ENCODE measurements at regions not wholly inside any gene's neighbourhood (a gene's known extent, or its start where the extent isn't known, plus 50 kb on each side); places are given as distances from the start of the nearest gene placed in this dataset.

DNA sequence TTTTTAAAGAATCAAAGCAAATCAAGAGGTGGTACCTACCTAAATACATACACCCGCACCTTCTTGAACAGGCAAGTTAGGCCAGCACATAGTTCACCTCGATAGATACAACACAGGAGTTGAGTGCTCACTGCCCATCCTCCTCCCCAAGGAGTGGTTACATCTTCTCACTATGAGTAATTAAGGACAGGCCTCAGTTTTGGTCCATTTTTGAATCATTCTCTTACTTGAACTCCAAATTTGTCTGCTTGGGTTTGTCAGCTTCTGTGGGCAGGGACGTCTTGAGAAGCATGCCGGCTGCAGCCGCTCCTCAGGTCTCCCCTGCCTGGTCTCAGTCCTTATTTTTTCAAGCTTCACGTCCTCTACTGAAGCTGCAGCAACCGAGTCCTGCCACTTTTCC lies 190.6 kb upstream of the RBPJ start (continued):
- TF ChIP-seq, protein P1, sequence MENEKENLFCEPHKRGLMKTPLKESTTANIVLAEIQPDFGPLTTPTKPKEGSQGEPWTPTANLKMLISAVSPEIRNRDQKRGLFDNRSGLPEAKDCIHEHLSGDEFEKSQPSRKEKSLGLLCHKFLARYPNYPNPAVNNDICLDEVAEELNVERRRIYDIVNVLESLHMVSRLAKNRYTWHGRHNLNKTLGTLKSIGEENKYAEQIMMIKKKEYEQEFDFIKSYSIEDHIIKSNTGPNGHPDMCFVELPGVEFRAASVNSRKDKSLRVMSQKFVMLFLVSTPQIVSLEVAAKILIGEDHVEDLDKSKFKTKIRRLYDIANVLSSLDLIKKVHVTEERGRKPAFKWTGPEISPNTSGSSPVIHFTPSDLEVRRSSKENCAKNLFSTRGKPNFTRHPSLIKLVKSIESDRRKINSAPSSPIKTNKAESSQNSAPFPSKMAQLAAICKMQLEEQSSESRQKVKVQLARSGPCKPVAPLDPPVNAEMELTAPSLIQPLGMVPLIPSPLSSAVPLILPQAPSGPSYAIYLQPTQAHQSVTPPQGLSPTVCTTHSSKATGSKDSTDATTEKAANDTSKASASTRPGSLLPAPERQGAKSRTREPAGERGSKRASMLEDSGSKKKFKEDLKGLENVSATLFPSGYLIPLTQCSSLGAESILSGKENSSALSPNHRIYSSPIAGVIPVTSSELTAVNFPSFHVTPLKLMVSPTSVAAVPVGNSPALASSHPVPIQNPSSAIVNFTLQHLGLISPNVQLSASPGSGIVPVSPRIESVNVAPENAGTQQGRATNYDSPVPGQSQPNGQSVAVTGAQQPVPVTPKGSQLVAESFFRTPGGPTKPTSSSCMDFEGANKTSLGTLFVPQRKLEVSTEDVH (IDR thresholded peaks at IDR 0.05; ENCODE audit: low read depth, partially characterized antibody), result no peak
- TF ChIP-seq YBX1 (IDR thresholded peaks at IDR 0.05), result no peak
- TF ChIP-seq, protein P2, sequence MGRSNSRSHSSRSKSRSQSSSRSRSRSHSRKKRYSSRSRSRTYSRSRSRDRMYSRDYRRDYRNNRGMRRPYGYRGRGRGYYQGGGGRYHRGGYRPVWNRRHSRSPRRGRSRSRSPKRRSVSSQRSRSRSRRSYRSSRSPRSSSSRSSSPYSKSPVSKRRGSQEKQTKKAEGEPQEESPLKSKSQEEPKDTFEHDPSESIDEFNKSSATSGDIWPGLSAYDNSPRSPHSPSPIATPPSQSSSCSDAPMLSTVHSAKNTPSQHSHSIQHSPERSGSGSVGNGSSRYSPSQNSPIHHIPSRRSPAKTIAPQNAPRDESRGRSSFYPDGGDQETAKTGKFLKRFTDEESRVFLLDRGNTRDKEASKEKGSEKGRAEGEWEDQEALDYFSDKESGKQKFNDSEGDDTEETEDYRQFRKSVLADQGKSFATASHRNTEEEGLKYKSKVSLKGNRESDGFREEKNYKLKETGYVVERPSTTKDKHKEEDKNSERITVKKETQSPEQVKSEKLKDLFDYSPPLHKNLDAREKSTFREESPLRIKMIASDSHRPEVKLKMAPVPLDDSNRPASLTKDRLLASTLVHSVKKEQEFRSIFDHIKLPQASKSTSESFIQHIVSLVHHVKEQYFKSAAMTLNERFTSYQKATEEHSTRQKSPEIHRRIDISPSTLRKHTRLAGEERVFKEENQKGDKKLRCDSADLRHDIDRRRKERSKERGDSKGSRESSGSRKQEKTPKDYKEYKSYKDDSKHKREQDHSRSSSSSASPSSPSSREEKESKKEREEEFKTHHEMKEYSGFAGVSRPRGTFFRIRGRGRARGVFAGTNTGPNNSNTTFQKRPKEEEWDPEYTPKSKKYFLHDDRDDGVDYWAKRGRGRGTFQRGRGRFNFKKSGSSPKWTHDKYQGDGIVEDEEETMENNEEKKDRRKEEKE (IDR thresholded peaks at IDR 0.05), result no peak
- TF ChIP-seq, protein P3, sequence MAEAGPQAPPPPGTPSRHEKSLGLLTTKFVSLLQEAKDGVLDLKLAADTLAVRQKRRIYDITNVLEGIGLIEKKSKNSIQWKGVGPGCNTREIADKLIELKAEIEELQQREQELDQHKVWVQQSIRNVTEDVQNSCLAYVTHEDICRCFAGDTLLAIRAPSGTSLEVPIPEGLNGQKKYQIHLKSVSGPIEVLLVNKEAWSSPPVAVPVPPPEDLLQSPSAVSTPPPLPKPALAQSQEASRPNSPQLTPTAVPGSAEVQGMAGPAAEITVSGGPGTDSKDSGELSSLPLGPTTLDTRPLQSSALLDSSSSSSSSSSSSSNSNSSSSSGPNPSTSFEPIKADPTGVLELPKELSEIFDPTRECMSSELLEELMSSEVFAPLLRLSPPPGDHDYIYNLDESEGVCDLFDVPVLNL (IDR thresholded peaks at IDR 0.05; ENCODE audit: low read depth, low read length), result no peak
- no peak for TF ChIP-seq BRCA1 (IDR thresholded peaks at IDR 0.05; ENCODE audit: low read depth, low read length)
- TF ChIP-seq SRF (IDR thresholded peaks at IDR 0.05; ENCODE audit: low read depth in 2 of 2, low read length in 2 of 2), result peak in 1 of 2 experiments; percentile 72; a peak in 2 of 4 replicates
- TF ChIP-seq, protein P4, sequence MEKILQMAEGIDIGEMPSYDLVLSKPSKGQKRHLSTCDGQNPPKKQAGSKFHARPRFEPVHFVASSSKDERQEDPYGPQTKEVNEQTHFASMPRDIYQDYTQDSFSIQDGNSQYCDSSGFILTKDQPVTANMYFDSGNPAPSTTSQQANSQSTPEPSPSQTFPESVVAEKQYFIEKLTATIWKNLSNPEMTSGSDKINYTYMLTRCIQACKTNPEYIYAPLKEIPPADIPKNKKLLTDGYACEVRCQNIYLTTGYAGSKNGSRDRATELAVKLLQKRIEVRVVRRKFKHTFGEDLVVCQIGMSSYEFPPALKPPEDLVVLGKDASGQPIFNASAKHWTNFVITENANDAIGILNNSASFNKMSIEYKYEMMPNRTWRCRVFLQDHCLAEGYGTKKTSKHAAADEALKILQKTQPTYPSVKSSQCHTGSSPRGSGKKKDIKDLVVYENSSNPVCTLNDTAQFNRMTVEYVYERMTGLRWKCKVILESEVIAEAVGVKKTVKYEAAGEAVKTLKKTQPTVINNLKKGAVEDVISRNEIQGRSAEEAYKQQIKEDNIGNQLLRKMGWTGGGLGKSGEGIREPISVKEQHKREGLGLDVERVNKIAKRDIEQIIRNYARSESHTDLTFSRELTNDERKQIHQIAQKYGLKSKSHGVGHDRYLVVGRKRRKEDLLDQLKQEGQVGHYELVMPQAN (conservative IDR thresholded peaks at IDR 0.05), result no peak
- TF ChIP-seq, protein P5, sequence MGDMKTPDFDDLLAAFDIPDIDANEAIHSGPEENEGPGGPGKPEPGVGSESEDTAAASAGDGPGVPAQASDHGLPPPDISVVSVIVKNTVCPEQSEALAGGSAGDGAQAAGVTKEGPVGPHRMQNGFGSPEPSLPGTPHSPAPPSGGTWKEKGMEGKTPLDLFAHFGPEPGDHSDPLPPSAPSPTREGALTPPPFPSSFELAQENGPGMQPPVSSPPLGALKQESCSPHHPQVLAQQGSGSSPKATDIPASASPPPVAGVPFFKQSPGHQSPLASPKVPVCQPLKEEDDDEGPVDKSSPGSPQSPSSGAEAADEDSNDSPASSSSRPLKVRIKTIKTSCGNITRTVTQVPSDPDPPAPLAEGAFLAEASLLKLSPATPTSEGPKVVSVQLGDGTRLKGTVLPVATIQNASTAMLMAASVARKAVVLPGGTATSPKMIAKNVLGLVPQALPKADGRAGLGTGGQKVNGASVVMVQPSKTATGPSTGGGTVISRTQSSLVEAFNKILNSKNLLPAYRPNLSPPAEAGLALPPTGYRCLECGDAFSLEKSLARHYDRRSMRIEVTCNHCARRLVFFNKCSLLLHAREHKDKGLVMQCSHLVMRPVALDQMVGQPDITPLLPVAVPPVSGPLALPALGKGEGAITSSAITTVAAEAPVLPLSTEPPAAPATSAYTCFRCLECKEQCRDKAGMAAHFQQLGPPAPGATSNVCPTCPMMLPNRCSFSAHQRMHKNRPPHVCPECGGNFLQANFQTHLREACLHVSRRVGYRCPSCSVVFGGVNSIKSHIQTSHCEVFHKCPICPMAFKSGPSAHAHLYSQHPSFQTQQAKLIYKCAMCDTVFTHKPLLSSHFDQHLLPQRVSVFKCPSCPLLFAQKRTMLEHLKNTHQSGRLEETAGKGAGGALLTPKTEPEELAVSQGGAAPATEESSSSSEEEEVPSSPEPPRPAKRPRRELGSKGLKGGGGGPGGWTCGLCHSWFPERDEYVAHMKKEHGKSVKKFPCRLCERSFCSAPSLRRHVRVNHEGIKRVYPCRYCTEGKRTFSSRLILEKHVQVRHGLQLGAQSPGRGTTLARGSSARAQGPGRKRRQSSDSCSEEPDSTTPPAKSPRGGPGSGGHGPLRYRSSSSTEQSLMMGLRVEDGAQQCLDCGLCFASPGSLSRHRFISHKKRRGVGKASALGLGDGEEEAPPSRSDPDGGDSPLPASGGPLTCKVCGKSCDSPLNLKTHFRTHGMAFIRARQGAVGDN (IDR thresholded peaks at IDR 0.05), result no peak
- TF ChIP-seq TARDBP (IDR thresholded peaks at IDR 0.05; ENCODE audit: borderline replicate concordance), result peak; percentile 43; the same call in 1 of the 2 replicates
- no peak for TF ChIP-seq SUPT20H (IDR thresholded peaks at IDR 0.05; ENCODE audit: borderline replicate concordance, control insufficient read depth, low read depth, low read length)
- TF ChIP-seq PAX5 (IDR thresholded peaks at IDR 0.05; ENCODE audit: borderline replicate concordance, low read depth, low read length), result peak; percentile 95
- TF ChIP-seq, protein P6, sequence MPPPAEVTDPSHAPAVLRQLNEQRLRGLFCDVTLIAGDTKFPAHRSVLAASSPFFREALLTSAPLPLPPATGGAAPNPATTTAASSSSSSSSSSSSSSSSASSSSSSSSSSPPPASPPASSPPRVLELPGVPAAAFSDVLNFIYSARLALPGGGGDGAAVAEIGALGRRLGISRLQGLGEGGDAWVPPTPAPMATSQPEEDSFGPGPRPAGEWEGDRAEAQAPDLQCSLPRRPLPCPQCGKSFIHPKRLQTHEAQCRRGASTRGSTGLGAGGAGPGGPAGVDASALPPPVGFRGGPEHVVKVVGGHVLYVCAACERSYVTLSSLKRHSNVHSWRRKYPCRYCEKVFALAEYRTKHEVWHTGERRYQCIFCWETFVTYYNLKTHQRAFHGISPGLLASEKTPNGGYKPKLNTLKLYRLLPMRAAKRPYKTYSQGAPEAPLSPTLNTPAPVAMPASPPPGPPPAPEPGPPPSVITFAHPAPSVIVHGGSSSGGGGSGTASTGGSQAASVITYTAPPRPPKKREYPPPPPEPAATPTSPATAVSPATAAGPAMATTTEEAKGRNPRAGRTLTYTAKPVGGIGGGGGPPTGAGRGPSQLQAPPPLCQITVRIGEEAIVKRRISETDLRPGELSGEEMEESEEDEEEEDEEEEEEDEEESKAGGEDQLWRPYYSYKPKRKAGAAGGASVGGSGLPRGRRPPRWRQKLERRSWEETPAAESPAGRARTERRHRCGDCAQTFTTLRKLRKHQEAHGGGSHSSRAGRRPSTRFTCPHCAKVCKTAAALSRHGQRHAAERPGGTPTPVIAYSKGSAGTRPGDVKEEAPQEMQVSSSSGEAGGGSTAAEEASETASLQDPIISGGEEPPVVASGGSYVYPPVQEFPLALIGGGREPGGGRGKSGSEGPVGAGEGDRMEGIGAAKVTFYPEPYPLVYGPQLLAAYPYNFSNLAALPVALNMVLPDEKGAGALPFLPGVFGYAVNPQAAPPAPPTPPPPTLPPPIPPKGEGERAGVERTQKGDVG (CRISPR knock-in tag; IDR thresholded peaks at IDR 0.05), result no peak
